Suprapubic skin (tissue), 4 donors: ENCODE measurements at regions not wholly inside any gene's neighbourhood (a gene's known extent, or its start where the extent isn't known, plus 50 kb on each side); places are given as distances from the start of the nearest gene placed in this dataset.

Experiments
- DNase-seq, 2 donors: peaks; one replicate each; pipeline ENCODE4 v3.0.0-alpha.2; 2019; ENCODE audit warnings: low spot score in 2 of 2
- H3K27ac ChIP-seq: fragments of 200-600 bp; sonication (generic); one replicate; pipeline ENCODE4 v1.5.1; 2019
- H3K27me3 ChIP-seq: fragments of 200-600 bp; sonication (generic); one replicate; pipeline ENCODE4 v1.5.1; 2019
- H3K36me3 ChIP-seq: fragments of 200-600 bp; sonication (generic); one replicate; pipeline ENCODE4 v1.5.1; 2019
- H3K4me1 ChIP-seq: fragments of 200-600 bp; sonication (generic); one replicate; pipeline ENCODE4 v1.5.1; 2019
- H3K4me3 ChIP-seq: fragments of 200-600 bp; sonication (generic); one replicate; pipeline ENCODE4 v1.5.1; 2019; ENCODE audit warnings: mild to moderate bottlenecking
- H3K9me3 ChIP-seq: fragments of 200-600 bp; sonication (generic); one replicate; pipeline ENCODE4 v1.5.1; 2019
- EP300 ChIP-seq: sonication (generic); formaldehyde crosslinking; IDR thresholded peaks from one replicate; pipeline ENCODE4 v1.6.1; 2017; ENCODE audit warnings: antibody characterized with exemption
- POLR2A ChIP-seq, 2 donors: fragments of 450-650 bp; IDR thresholded peaks; one replicate each; pipeline ENCODE4 v1.6.1; 2017; ENCODE audit warnings: antibody characterized with exemption in 2 of 2, mild to moderate bottlenecking in 2 of 2, moderate library complexity in 2 of 2
- POLR2AphosphoS5 ChIP-seq, 3 donors: sonication (generic); formaldehyde crosslinking; IDR thresholded peaks; one replicate each; pipeline ENCODE4 v1.6.1; 2017; ENCODE audit warnings: antibody characterized with exemption in 3 of 3
- WGBS: methylation state at CpG from one replicate; pipeline ENCODE4 v1.1.5; 2018; 5-methylcytosine and 5-hydroxymethylcytosine counted together
- TF ChIP-seq, protein P1 (sequence below), 2 donors: fragments of 200-600 bp in 1 of 2; fragments of 450-650 bp in 1 of 2; sonication (generic) in 1 of 2; IDR thresholded peaks; one replicate each; pipeline ENCODE4 v1.5.1; 2016 to 2019; ENCODE audit warnings: antibody characterized with exemption in 2 of 2, mild to moderate bottlenecking in 1 of 2, moderate library complexity in 1 of 2

GRCh38 chr12:5163661-5164060, 120.0 kb downstream of the KCNA5 start:
- no peak overlapping the region for H3K4me3 ChIP-seq
- no peaks in the 10 kb centered on the region for H3K36me3 ChIP-seq
- no peak for DNase-seq
- H3K27me3 ChIP-seq, result peaks cover 16% of the 10 kb centered on the region
- H3K4me1 ChIP-seq, result no peaks in the 10 kb centered on the region
- H3K9me3 ChIP-seq, result no peaks in the 10 kb centered on the region
- no peak overlapping the region for H3K27ac ChIP-seq
- TF ChIP-seq POLR2AphosphoS5 (IDR thresholded peaks at IDR 0.05) (no peak), POLR2A (IDR thresholded peaks at IDR 0.05) (no peak), EP300 (no peak)
- TF ChIP-seq, protein P1, sequence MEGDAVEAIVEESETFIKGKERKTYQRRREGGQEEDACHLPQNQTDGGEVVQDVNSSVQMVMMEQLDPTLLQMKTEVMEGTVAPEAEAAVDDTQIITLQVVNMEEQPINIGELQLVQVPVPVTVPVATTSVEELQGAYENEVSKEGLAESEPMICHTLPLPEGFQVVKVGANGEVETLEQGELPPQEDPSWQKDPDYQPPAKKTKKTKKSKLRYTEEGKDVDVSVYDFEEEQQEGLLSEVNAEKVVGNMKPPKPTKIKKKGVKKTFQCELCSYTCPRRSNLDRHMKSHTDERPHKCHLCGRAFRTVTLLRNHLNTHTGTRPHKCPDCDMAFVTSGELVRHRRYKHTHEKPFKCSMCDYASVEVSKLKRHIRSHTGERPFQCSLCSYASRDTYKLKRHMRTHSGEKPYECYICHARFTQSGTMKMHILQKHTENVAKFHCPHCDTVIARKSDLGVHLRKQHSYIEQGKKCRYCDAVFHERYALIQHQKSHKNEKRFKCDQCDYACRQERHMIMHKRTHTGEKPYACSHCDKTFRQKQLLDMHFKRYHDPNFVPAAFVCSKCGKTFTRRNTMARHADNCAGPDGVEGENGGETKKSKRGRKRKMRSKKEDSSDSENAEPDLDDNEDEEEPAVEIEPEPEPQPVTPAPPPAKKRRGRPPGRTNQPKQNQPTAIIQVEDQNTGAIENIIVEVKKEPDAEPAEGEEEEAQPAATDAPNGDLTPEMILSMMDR (IDR thresholded peaks at IDR 0.05), result no peak
- WGBS, result 86% methylated on average over 3 of the region's 3 CpGs

DNA sequence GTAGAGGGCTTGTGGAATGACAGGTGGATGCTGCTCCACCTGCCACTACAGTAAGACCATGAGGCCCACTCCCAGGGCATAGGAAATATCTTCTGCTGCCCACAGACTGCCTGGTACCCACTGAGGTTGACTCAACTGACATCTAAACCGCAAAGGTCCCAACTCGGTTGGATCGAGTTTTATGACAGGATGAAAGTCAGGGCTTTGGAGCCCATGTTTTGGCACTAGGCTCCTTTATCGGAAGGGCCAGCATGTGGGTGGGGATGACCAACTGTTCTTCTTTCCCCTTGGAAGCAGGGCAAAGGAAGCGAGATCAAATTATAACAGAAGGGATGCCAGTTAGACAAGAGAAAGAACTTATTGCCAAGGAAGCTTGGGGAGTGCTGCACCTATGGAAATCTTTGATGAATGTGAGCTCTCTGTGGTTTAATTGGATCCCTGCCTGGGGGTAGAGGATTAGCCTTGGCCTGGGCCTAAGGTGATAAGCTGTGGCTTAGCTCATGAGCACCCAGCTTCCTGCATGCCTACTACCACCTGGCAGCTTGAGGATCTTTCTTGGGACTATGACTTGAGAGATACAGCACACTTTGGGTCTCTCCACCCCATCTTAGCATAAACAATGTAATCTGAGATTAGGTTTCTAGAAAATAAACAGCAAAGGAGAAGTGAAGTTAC, 121.8 kb downstream of the KCNA5 start:
- no peak for DNase-seq
- Histone ChIP-seq H3K4me3 (no peak overlapping the region), H3K9me3 (no peaks in the 10 kb centered on the region), H3K27me3 (peaks cover 16% of the 10 kb centered on the region), H3K36me3 (no peaks in the 10 kb centered on the region), H3K4me1 (no peaks in the 10 kb centered on the region), H3K27ac (no peak overlapping the region)
- 97% methylated on average over 5 of the region's 5 CpGs for WGBS
- TF ChIP-seq POLR2AphosphoS5 (IDR thresholded peaks at IDR 0.05) (no peak), POLR2A (IDR thresholded peaks at IDR 0.05) (no peak), EP300 (no peak)
- TF ChIP-seq, protein P1 (IDR thresholded peaks at IDR 0.05), result no peak

DNA sequence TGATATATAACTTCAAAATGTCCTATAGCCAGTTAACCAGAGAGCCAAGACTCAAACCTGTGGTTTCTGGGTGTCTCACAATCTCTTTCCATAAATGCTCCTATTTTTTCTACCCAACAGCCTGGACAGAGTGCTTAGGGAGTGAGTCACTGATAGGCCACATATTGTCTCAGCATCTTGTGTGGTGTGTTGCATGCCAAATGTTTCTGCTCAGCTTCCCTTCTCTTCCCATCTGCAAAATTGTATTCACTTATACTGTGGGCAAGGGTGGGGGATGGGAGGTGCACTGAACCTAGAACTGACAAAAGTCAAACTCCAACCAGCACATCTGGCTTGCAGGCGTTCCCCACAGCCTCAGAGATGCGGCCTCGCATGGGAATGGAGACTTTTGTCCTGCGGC, 123.3 kb downstream of the KCNA5 start:
- 33% methylated on average over 4 of the region's 4 CpGs for WGBS
- Histone ChIP-seq H3K27ac (no peak overlapping the region), H3K36me3 (no peaks in the 10 kb centered on the region), H3K27me3 (peaks cover 12% of the 10 kb centered on the region), H3K4me3 (no peak overlapping the region), H3K9me3 (no peaks in the 10 kb centered on the region), H3K4me1 (no peaks in the 10 kb centered on the region)
- no peak for DNase-seq
- TF ChIP-seq POLR2AphosphoS5 (IDR thresholded peaks at IDR 0.05) (no peak), EP300 (no peak), POLR2A (IDR thresholded peaks at IDR 0.05) (no peak)
- TF ChIP-seq, protein P1 (IDR thresholded peaks at IDR 0.05), result no peak

- WGBS, result 91% methylated on average over 5 of the region's 5 CpGs
- H3K9me3 ChIP-seq, result no peaks in the 10 kb centered on the region
- H3K4me1 ChIP-seq, result no peaks in the 10 kb centered on the region
- H3K4me3 ChIP-seq, result no peak overlapping the region
- H3K27ac ChIP-seq, result no peak overlapping the region
- peaks cover 18% of the 10 kb centered on the region for H3K27me3 ChIP-seq
- no peak for DNase-seq
- TF ChIP-seq, protein P1 (IDR thresholded peaks at IDR 0.05), result no peak
- no peak for TF ChIP-seq POLR2A (IDR thresholded peaks at IDR 0.05)
- TF ChIP-seq POLR2AphosphoS5 (IDR thresholded peaks at IDR 0.05), result no peak
- no peak for TF ChIP-seq EP300
- H3K36me3 ChIP-seq, result no peaks in the 10 kb centered on the region
These were observed 124.5 kb downstream of the KCNA5 start for GRCh38 chr12:5168148-5168547.

DNA sequence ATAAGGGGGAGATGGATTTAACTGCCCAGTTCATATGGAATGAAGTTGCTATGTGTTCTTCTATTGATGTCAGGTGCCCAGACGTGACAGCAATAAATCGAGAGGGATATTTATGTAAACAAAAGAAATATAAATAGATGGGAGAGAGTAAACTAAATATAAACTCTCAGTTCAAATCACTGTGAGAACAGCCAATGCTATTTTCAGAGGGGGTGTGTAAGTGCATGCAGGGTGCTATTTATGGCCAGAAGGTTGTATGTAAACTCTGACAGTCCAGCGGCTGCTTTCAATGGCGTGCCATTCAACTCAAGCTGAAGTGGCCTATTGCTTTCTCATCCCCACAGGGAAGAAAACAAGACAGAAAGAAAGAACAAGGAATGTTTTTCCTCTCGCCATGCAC, 127.2 kb downstream of the KCNA5 start:
- no peaks in the 10 kb centered on the region for H3K36me3 ChIP-seq
- no peak overlapping the region for H3K4me3 ChIP-seq
- DNase-seq, result no peak
- no peak overlapping the region for H3K27ac ChIP-seq
- no peaks in the 10 kb centered on the region for H3K9me3 ChIP-seq
- TF ChIP-seq POLR2A (IDR thresholded peaks at IDR 0.05) (no peak), EP300 (no peak), POLR2AphosphoS5 (IDR thresholded peaks at IDR 0.05) (no peak)
- TF ChIP-seq, protein P1 (IDR thresholded peaks at IDR 0.05), result no peak
- no peaks in the 10 kb centered on the region for H3K4me1 ChIP-seq
- H3K27me3 ChIP-seq, result peaks cover 11% of the 10 kb centered on the region
- WGBS, result 73% methylated on average over 5 of the region's 5 CpGs
